Kidney (tissue), 13 donors: ENCODE measurements at regions not wholly inside any gene's neighbourhood (a gene's known extent, or its start where the extent isn't known, plus 50 kb on each side); places are given as distances from the start of the nearest gene placed in this dataset.

Experiments used
- DNase-seq, 5 donors: peaks; one replicate each; pipeline ENCODE4 v3.0.0-alpha.2; 2013 to 2020
- FAIRE-seq: peaks from 2 replicates; lab custom pipeline; 2012; peaks lifted over from hg19 to GRCh38; lab: Jason Lieb, UNC
- H3K27ac ChIP-seq, 2 donors: one replicate each; pipeline ENCODE4 v1.7.0; 2013; ENCODE audit warnings: low read depth in 2 of 2, low read length in 2 of 2, inconsistent platforms in 1 of 2
- H3K27me3 ChIP-seq: one replicate; pipeline ENCODE4 v1.7.1; 2013; ENCODE audit warnings: low read length, inconsistent platforms; ENCODE audit not compliant: control insufficient read depth, insufficient read depth
- H3K36me3 ChIP-seq, 3 donors: one replicate each; pipeline versions ENCODE4 v1.7.0 to v1.7.1; 2013; ENCODE audit warnings: low read length in 3 of 3, control low read depth in 1 of 3, inconsistent platforms in 1 of 3; ENCODE audit not compliant: insufficient read depth in 3 of 3, control insufficient read depth in 2 of 3
- H3K4me1 ChIP-seq, 3 donors: one replicate each; pipeline versions ENCODE4 v1.7.0 to v1.7.1; 2013; ENCODE audit warnings: low read length in 3 of 3, inconsistent platforms in 1 of 3, low read depth in 1 of 3; ENCODE audit not compliant: control insufficient read depth in 2 of 3, insufficient read depth in 2 of 3
- H3K4me3 ChIP-seq, 3 donors: one replicate each; pipeline versions ENCODE4 v1.7.0 to v1.8.1; 2013; ENCODE audit warnings: low read length in 3 of 3, control low read depth in 1 of 3, inconsistent platforms in 1 of 3
- H3K9ac ChIP-seq, 3 donors: one replicate each; pipeline versions ENCODE4 v1.7.0 to v1.7.1; 2013; ENCODE audit warnings: low read length in 3 of 3, control low read depth in 1 of 3, inconsistent platforms in 1 of 3
- H3K9me3 ChIP-seq, 3 donors: one replicate each; pipeline versions ENCODE4 v1.7.0 to v1.7.1; 2013; ENCODE audit warnings: low read length in 3 of 3, control low read depth in 1 of 3, inconsistent platforms in 1 of 3; ENCODE audit not compliant: control insufficient read depth in 2 of 3, insufficient read depth in 1 of 3
- intact Hi-C: fragments of 100-400 bp; cut with DNase I; formaldehyde crosslinking; loops from one replicate; pipeline ENCODE4 v1.11.1; 2022
- TF ChIP-seq, protein P1 (sequence below): IDR thresholded peaks from 3 replicates; pipeline ENCODE4 v1.5.1; 2012; ENCODE audit warnings: mild to moderate bottlenecking, moderate library complexity, borderline replicate concordance; ENCODE audit not compliant: insufficient read depth; ENCODE audit errors: extremely low read depth
- donor health status: control.
- donor health status: control.
- donor health status: control.
- donor health status: control.
- donor health status: control.
- donor health status: DM: yes; HTN: yes; CAD: no.
- donor health status: Normal renal cell carcinoma (clear cell type).

DNA sequence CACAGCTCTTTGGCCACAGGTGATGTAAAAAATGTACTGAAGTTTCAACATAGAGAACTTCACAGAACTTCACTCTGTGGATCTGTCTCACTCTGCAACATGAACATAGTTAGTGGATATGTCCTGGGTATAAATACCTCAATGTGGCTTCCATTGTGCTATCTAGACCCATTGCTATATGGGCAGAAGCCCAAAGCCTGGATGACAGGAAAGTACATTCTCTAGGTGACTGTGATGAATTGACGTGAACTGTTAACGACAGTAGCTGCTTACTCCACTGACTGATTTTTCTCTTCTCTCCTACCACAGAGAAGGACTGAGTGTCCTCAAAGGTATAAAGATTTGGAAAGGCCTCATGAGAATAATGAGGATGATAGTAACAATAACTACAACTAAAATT, 270.1 kb upstream of the FTMT start:
- TF ChIP-seq, protein P1, sequence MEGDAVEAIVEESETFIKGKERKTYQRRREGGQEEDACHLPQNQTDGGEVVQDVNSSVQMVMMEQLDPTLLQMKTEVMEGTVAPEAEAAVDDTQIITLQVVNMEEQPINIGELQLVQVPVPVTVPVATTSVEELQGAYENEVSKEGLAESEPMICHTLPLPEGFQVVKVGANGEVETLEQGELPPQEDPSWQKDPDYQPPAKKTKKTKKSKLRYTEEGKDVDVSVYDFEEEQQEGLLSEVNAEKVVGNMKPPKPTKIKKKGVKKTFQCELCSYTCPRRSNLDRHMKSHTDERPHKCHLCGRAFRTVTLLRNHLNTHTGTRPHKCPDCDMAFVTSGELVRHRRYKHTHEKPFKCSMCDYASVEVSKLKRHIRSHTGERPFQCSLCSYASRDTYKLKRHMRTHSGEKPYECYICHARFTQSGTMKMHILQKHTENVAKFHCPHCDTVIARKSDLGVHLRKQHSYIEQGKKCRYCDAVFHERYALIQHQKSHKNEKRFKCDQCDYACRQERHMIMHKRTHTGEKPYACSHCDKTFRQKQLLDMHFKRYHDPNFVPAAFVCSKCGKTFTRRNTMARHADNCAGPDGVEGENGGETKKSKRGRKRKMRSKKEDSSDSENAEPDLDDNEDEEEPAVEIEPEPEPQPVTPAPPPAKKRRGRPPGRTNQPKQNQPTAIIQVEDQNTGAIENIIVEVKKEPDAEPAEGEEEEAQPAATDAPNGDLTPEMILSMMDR, result no peak
- no peak overlapping the region for H3K27ac ChIP-seq
- intact Hi-C loops, result no loop called here
- no peak overlapping the region for H3K9ac ChIP-seq
- DNase-seq, result no peak
- H3K4me1 ChIP-seq, result no peaks in the 10 kb centered on the region
- H3K36me3 ChIP-seq, result no peaks in the 10 kb centered on the region
- no peak overlapping the region for H3K4me3 ChIP-seq
- no peak for FAIRE-seq
- H3K9me3 ChIP-seq, result no peaks in the 10 kb centered on the region
- no peaks in the 10 kb centered on the region for H3K27me3 ChIP-seq

DNA sequence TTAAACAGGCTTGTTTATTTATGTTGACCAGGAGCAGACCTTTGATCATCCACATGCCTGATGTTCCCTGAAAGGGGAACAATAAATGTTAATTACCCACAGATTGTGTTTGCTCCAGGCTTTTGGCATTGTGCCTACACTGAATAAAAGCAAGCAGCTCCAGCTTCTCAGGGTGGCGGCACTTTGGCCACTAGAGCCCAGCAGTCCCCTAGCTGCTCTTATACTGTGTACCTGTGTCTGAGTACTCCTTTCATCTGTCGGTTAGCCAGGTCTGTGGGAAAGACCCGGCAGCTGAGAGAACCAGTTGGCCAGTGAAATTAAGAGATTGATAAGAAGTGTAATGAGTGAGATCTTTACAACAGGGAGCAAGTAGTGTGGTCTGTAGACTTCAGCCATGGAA, 254.8 kb upstream of the FTMT start:
- Histone ChIP-seq H3K4me1 (no peaks in the 10 kb centered on the region), H3K9me3 (peaks cover 0 to 6% (median 0%) of the 10 kb centered on the region in 3 donors), H3K9ac (no peak overlapping the region), H3K4me3 (no peak overlapping the region), H3K36me3 (no peaks in the 10 kb centered on the region), H3K27me3 (no peaks in the 10 kb centered on the region), H3K27ac (no peak overlapping the region)
- FAIRE-seq (no peak), DNase-seq (no peak)
- TF ChIP-seq, protein P1, result no peak
- intact Hi-C loops, result no loop called here

DNA sequence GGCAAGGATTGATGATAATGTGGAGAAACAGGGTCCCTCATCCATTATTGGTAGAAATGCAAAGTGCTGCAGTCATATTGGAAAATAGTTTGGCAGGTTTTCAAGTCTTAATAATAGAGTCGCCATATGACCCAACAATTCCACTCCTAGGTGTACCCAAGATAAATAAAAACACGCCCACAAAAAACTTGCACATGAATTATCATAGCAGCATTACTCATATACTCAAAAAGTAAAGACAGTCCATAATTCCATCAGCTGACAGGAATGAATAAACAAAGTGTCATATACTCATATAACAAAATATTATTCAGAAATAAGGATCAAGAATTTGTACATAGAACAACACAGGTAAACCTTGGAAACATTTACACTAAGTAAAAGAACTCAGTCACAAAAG, 242.9 kb upstream of the FTMT start:
- Histone ChIP-seq H3K4me1 (no peaks in the 10 kb centered on the region), H3K9me3 (no peaks in the 10 kb centered on the region), H3K27me3 (no peaks in the 10 kb centered on the region), H3K9ac (no peak overlapping the region), H3K27ac (no peak overlapping the region), H3K4me3 (no peak overlapping the region), H3K36me3 (no peaks in the 10 kb centered on the region)
- DNase-seq (no peak), FAIRE-seq (no peak)
- TF ChIP-seq, protein P1, result no peak
- intact Hi-C loops, result no loop called here

DNA sequence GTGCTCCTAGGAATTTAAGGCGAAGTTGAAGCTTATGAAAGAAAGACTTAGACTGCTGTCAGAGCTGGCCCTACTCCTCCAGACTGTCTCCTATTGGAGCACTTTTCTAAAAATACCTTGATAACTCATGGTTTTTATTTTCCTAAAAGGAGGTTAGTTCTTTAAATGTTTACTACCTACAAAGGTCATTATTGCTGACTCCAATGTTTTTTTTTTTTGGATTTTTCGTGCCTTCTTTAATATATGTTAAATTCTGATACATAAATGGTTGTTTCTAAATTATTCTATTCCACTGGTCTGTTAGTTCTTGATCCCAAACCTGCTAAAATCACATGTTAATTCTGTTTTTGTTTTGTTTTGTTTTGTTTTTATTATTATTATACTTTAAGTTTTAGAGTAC, 227.6 kb upstream of the FTMT start:
- intact Hi-C loops, result no loop called here
- DNase-seq (no peak), FAIRE-seq (no peak)
- TF ChIP-seq, protein P1, result no peak
- Histone ChIP-seq H3K4me3 (no peak overlapping the region), H3K27ac (no peak overlapping the region), H3K27me3 (no peaks in the 10 kb centered on the region), H3K9me3 (no peaks in the 10 kb centered on the region), H3K36me3 (no peaks in the 10 kb centered on the region), H3K4me1 (no peaks in the 10 kb centered on the region), H3K9ac (no peak overlapping the region)
